ENCODE measurements at regions not wholly inside any gene's neighbourhood (a gene's known extent, or its start where the extent isn't known, plus 50 kb on each side); places are given as distances from the start of the nearest gene placed in this dataset.

GRCh38 chr3:31358473-31359070 lies 174.2 kb upstream of the STT3B start:
- no peak for DNase-seq

- DNase-seq = no peak
Observed at GRCh38 chr3:31361371-31362273, 171.1 kb upstream of the STT3B start.

GRCh38 chr3:31364188-31364587 lies 168.5 kb upstream of the STT3B start:
- no peak for DNase-seq

- no peak for DNase-seq
Observed at GRCh38 chr3:31364711-31365110, 168.0 kb upstream of the STT3B start.

GRCh38 chr3:31367518-31367917 lies 165.2 kb upstream of the STT3B start:
- no peak for DNase-seq

- DNase-seq = no peak
Observed at GRCh38 chr3:31369637-31370379, 162.9 kb upstream of the STT3B start.

- DNase-seq = no peak
Observed at GRCh38 chr3:31370380-31370666, 162.4 kb upstream of the STT3B start.

GRCh38 chr3:31370681-31371080 lies 162.0 kb upstream of the STT3B start:
- no peak for DNase-seq

GRCh38 chr3:31371484-31372177 lies 161.1 kb upstream of the STT3B start:
- DNase-seq = no peak

- DNase-seq = no peak
Observed at GRCh38 chr3:31373681-31374080, 159.0 kb upstream of the STT3B start.

- DNase-seq = peak; percentile 11 to 43
Observed at GRCh38 chr3:31377045-31377642, 155.6 kb upstream of the STT3B start.

GRCh38 chr3:31378231-31378630 lies 154.5 kb upstream of the STT3B start:
- no peak for DNase-seq

- no peak for DNase-seq
Observed at GRCh38 chr3:31379598-31379997, 153.1 kb upstream of the STT3B start.

- no peak for DNase-seq
Observed at GRCh38 chr3:31382856-31383255, 149.9 kb upstream of the STT3B start.

GRCh38 chr3:31384117-31384516 lies 148.6 kb upstream of the STT3B start:
- no peak for DNase-seq

- DNase-seq = no peak
Observed at GRCh38 chr3:31389939-31390338, 142.8 kb upstream of the STT3B start.

- no peak for DNase-seq
Observed at GRCh38 chr3:31390466-31390865, 142.3 kb upstream of the STT3B start.

GRCh38 chr3:31391150-31391549 lies 141.6 kb upstream of the STT3B start:
- no peak for DNase-seq

- DNase-seq = no peak
Observed at GRCh38 chr3:31392568-31392967, 140.2 kb upstream of the STT3B start.

- DNase-seq = peak in 1 of 2 donors; percentile 13
Observed at GRCh38 chr3:31399271-31399670, 133.5 kb upstream of the STT3B start.

GRCh38 chr3:31402117-31402516 lies 130.6 kb upstream of the STT3B start:
- peak in 1 of 2 donors; percentile 4 for DNase-seq

- no peak for DNase-seq
Observed at GRCh38 chr3:31403197-31403596, 129.5 kb upstream of the STT3B start.

- no peak for DNase-seq
Observed at GRCh38 chr3:31404871-31405270, 127.9 kb upstream of the STT3B start.

All from CD4-positive, alpha-beta T cell treated with Interleukin-4 for 1 hour (primary cell).